RWPE2 (cell line): ENCODE measurements at regions not wholly inside any gene's neighbourhood (a gene's known extent, or its start where the extent isn't known, plus 50 kb on each side); places are given as distances from the start of the nearest gene placed in this dataset.

Experiments used
- ATAC-seq: fragments of 200-7000 bp; cut with Tn5 transposase; 3 replicates; pipeline ENCODE4 v1.9.1; 2021; ENCODE audit warnings: low read depth
- DNase-seq: peaks from one replicate; pipeline ENCODE4 v3.0.0-alpha.2; 2020; ENCODE audit warnings: low spot score
- H3K27ac ChIP-seq: fragments of 450-650 bp; 2 replicates; pipeline ENCODE4 v1.5.1; 2017; ENCODE audit warnings: mild to moderate bottlenecking; ENCODE audit not compliant: poor library complexity, severe bottlenecking
- H3K27me3 ChIP-seq: fragments of 250-450 bp; sonication (Bioruptor Pico); 2 replicates; pipeline ENCODE4 v1.5.1; 2021; ENCODE audit warnings: mild to moderate bottlenecking, moderate library complexity; ENCODE audit not compliant: insufficient read depth, poor library complexity, severe bottlenecking
- H3K36me3 ChIP-seq: fragments of 250-450 bp; sonication (Bioruptor Pico); 2 replicates; pipeline ENCODE4 v1.5.1; 2020; ENCODE audit warnings: low read depth, mild to moderate bottlenecking, moderate library complexity
- H3K4me1 ChIP-seq: fragments of 250-450 bp; sonication (Bioruptor Pico); 2 replicates; pipeline ENCODE4 v1.5.1; 2021; ENCODE audit warnings: mild to moderate bottlenecking, moderate library complexity; ENCODE audit not compliant: insufficient read depth, poor library complexity, severe bottlenecking
- H3K4me3 ChIP-seq: fragments of 250-450 bp; sonication (Bioruptor Pico); 2 replicates; pipeline ENCODE4 v1.5.1; 2021; ENCODE audit warnings: mild to moderate bottlenecking, moderate library complexity; ENCODE audit not compliant: severe bottlenecking
- H3K9me3 ChIP-seq: fragments of 250-450 bp; sonication (Bioruptor Pico); 2 replicates; pipeline ENCODE4 v1.5.1; 2021; ENCODE audit warnings: mild to moderate bottlenecking, moderate library complexity; ENCODE audit not compliant: severe bottlenecking
- CTCF ChIP-seq: fragments of 450-650 bp; IDR thresholded peaks from one replicate; pipeline ENCODE4 v1.5.1; 2017; ENCODE audit warnings: mild to moderate bottlenecking, moderate library complexity; ENCODE audit not compliant: poor library complexity, severe bottlenecking

- Histone ChIP-seq H3K27ac (no peak overlapping the region), H3K36me3 (no peaks in the 10 kb centered on the region), H3K4me3 (no peak overlapping the region), H3K9me3 (peaks cover 15% of the 10 kb centered on the region), H3K27me3 (no peaks in the 10 kb centered on the region), H3K4me1 (no peaks in the 10 kb centered on the region)
- DNase-seq (no peak), ATAC-seq (no peak)
- TF ChIP-seq CTCF: no peak
Measured at GRCh38 chr3:26825454-26825853, 202.9 kb downstream of the LRRC3B start.

DNA sequence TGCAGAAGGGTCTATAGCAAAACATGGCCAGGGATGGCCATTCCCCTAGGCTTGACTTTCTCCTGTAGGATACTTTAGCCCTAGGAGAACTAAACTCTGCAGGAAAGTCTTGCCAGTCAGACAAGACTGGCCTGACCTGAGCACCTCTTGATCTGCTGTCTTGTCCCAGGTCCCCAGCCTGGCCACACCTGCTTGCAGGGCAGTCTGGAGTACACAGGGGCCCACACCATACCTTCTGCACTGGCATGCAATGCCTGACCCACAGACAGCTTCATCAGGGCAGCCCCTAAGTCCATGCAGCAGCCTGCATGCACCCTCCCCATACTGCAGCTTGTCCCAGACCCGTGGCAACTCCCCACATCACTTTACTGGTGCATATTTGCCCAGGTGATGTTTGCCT lies 204.6 kb downstream of the LRRC3B start:
- Histone ChIP-seq H3K4me3 (no peak overlapping the region), H3K9me3 (peaks cover 8% of the 10 kb centered on the region), H3K27ac (no peak overlapping the region), H3K27me3 (no peaks in the 10 kb centered on the region), H3K36me3 (no peaks in the 10 kb centered on the region), H3K4me1 (no peaks in the 10 kb centered on the region)
- ATAC-seq: no peak
- no peak for TF ChIP-seq CTCF
- DNase-seq: no peak

DNA sequence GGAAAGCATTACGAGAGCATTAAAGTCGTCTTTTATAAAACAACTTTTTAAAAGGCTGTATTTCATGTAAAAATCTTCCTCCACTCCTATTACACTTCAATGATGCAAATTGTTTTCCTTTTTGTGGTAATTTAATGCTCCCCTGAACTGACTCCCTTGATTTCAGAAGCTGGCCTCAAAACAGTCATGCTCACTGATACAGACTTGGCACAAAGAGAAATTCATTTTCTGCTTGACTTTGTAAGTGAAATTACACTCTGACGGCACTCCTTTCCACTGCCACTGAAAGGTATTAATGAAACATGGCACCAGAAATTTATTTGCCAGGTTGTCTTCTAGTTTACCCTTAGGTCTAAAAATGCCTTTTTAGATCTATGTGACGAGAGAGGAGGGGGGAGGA lies 215.5 kb downstream of the LRRC3B start:
- DNase-seq (no peak), ATAC-seq (no peak)
- H3K4me3 ChIP-seq: no peak overlapping the region
- no peaks in the 10 kb centered on the region for H3K4me1 ChIP-seq
- no peaks in the 10 kb centered on the region for H3K36me3 ChIP-seq
- no peak for TF ChIP-seq CTCF
- no peaks in the 10 kb centered on the region for H3K9me3 ChIP-seq
- H3K27me3 ChIP-seq: no peaks in the 10 kb centered on the region
- no peak overlapping the region for H3K27ac ChIP-seq

DNA sequence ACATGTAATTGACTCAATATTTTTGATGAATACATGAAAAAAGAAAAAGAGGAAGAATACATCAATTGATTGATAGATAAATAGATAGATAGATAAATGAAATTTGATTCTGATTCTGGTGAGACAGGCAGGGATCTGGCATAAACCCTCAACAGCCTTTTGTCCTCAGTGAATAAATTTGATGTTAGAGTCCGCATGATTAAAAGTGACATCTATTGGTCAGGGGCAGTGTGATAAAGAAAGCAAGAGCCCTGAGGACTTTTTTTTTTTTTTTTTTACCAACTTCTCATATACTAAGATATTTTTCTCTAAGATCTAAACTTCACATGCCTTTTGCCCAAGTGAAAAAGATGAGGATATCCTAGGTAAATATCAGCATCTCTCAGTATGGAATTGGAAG lies 216.4 kb downstream of the LRRC3B start:
- TF ChIP-seq CTCF: no peak
- Histone ChIP-seq H3K27ac (no peak overlapping the region), H3K4me3 (no peak overlapping the region), H3K9me3 (no peaks in the 10 kb centered on the region), H3K27me3 (no peaks in the 10 kb centered on the region), H3K4me1 (no peaks in the 10 kb centered on the region), H3K36me3 (no peaks in the 10 kb centered on the region)
- DNase-seq: no peak
- ATAC-seq: no peak

DNA sequence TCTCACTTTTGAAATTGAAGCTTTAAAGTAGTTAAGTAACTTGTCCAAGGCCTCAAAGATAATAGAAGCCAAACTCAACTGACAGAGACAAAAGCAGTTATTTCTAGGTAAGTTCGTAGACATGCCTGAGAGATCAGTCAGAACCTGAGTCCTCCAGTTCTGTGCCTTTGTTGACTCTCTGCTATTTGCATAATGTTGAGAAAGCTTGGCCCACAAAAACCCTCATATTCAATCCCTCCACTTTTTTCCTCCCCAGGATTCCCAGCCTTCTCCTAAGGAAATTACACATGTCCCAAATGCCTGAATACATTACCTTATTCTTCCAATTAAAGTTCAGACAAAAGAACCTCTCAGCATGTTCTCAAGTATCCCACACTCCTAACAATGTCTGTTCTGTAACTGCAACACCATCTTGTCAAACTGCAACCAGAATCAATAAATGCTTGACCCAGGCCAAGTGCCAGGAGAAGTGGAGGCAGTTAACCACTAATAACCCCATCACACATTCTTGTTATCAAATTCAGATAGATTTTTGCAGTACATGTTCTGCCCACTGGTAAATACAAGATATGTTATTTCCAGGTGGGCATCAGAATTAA lies 217.8 kb downstream of the LRRC3B start:
- TF ChIP-seq CTCF: no peak
- Histone ChIP-seq H3K4me3 (no peak overlapping the region), H3K27ac (no peak overlapping the region), H3K27me3 (no peaks in the 10 kb centered on the region), H3K4me1 (no peaks in the 10 kb centered on the region), H3K9me3 (no peaks in the 10 kb centered on the region), H3K36me3 (no peaks in the 10 kb centered on the region)
- DNase-seq: no peak
- no peak for ATAC-seq
